ENCODE measurements at regions not wholly inside any gene's neighbourhood (a gene's known extent, or its start where the extent isn't known, plus 50 kb on each side); places are given as distances from the start of the nearest gene placed in this dataset.

GRCh38 chr5:6950250-6950649, 237.0 kb downstream of the TENT4A start (continued):
- TF ChIP-seq CTCF (IDR thresholded peaks at IDR 0.05; ENCODE audit: control extremely low read depth in 1 of 3, insufficient read depth in 1 of 3, low read depth in 1 of 3, low read length in 3 of 3): no peak

Measured in H1 (cell line).